ENCODE measurements at regions not wholly inside any gene's neighbourhood (a gene's known extent, or its start where the extent isn't known, plus 50 kb on each side); places are given as distances from the start of the nearest gene placed in this dataset.

GRCh38 chr9:106059886-106060285 lies 365.5 kb downstream of the TMEM38B start:
- intact Hi-C loops (cut with DNase I), result no loop called here
- Histone ChIP-seq H3K36me3 (ENCODE audit: insufficient read depth in 1 of 2, low read depth in 1 of 2) (no peaks in the 10 kb centered on the region), H3K9me3 (no peaks in the 10 kb centered on the region), H3K4me1 (no peaks in the 10 kb centered on the region), H3K27ac (no peak overlapping the region), H3K27me3 (ENCODE audit: insufficient read depth in 3 of 3, low read length in 2 of 3) (no peaks in the 10 kb centered on the region), H3K4me3 (no peak overlapping the region)
- no peak for DNase-seq
- no peak for ATAC-seq
- no peak for TF ChIP-seq CTCF (IDR thresholded peaks at IDR 0.05)
- WGBS, 3 donors, result 32 to 42% (median 38%) methylated on average over 7 to 8 of the region's 8 CpGs

GRCh38 chr9:106060885-106061284 lies 366.5 kb downstream of the TMEM38B start:
- Histone ChIP-seq H3K4me3 (no peak overlapping the region), H3K27ac (no peak overlapping the region), H3K27me3 (ENCODE audit: insufficient read depth in 3 of 3, low read length in 2 of 3) (no peaks in the 10 kb centered on the region), H3K36me3 (ENCODE audit: insufficient read depth in 1 of 2, low read depth in 1 of 2) (no peaks in the 10 kb centered on the region), H3K9me3 (no peaks in the 10 kb centered on the region), H3K4me1 (no peaks in the 10 kb centered on the region)
- intact Hi-C loops (cut with DNase I), result no loop called here
- no peak for TF ChIP-seq CTCF (IDR thresholded peaks at IDR 0.05)
- ATAC-seq (no peak), DNase-seq (no peak)

GRCh38 chr9:106062250-106062649 lies 367.9 kb downstream of the TMEM38B start:
- ATAC-seq, result no peak
- Histone ChIP-seq H3K9me3 (no peaks in the 10 kb centered on the region), H3K27me3 (ENCODE audit: insufficient read depth in 3 of 3, low read length in 2 of 3) (no peaks in the 10 kb centered on the region), H3K4me3 (no peak overlapping the region), H3K4me1 (no peaks in the 10 kb centered on the region), H3K36me3 (ENCODE audit: insufficient read depth in 1 of 2, low read depth in 1 of 2) (no peaks in the 10 kb centered on the region), H3K27ac (no peak overlapping the region)
- intact Hi-C loops (cut with DNase I), result no loop called here
- no peak for DNase-seq
- TF ChIP-seq CTCF (IDR thresholded peaks at IDR 0.05), result no peak

- no peak for TF ChIP-seq CTCF (IDR thresholded peaks at IDR 0.05)
- 83 to 89% (median 83%) methylated on average over 3 of the region's 3 CpGs for WGBS, 3 donors
- H3K9me3 ChIP-seq, result no peaks in the 10 kb centered on the region
- ATAC-seq (no peak), DNase-seq (no peak)
- H3K27ac ChIP-seq, result no peak overlapping the region
- no peaks in the 10 kb centered on the region for H3K27me3 ChIP-seq (ENCODE audit: insufficient read depth in 3 of 3, low read length in 2 of 3)
- H3K4me3 ChIP-seq, result no peak overlapping the region
- H3K36me3 ChIP-seq (ENCODE audit: insufficient read depth in 1 of 2, low read depth in 1 of 2), result no peaks in the 10 kb centered on the region
- no peaks in the 10 kb centered on the region for H3K4me1 ChIP-seq
- intact Hi-C loops (cut with DNase I), result no loop called here
Observed at GRCh38 chr9:106065136-106065535, 370.8 kb downstream of the TMEM38B start.

- intact Hi-C loops (cut with DNase I), result no loop called here
- H3K27ac ChIP-seq, result no peak overlapping the region
- ATAC-seq (no peak), DNase-seq (no peak)
- 85 to 94% (median 88%) methylated on average over 2 of the region's 2 CpGs for WGBS, 3 donors
- no peaks in the 10 kb centered on the region for H3K9me3 ChIP-seq
- no peaks in the 10 kb centered on the region for H3K27me3 ChIP-seq (ENCODE audit: insufficient read depth in 3 of 3, low read length in 2 of 3)
- H3K36me3 ChIP-seq (ENCODE audit: insufficient read depth in 1 of 2, low read depth in 1 of 2), result no peaks in the 10 kb centered on the region
- no peaks in the 10 kb centered on the region for H3K4me1 ChIP-seq
- TF ChIP-seq CTCF (IDR thresholded peaks at IDR 0.05), result no peak
- H3K4me3 ChIP-seq, result no peak overlapping the region
Observed at GRCh38 chr9:106065579-106066214, 371.4 kb downstream of the TMEM38B start.

All from psoas muscle (tissue), 7 donors.